HL-60 (cell line): ENCODE measurements at regions not wholly inside any gene's neighbourhood (a gene's known extent, or its start where the extent isn't known, plus 50 kb on each side); places are given as distances from the start of the nearest gene placed in this dataset.

Source experiments
- CTCF ChIP-seq: IDR thresholded peaks from one replicate; pipeline ENCODE4 v1.5.1; 2011; ENCODE audit warnings: low read length, control low read depth, inconsistent platforms; ENCODE audit not compliant: insufficient read depth
- GABPA ChIP-seq: IDR thresholded peaks from 2 replicates; pipeline ENCODE4 v1.6.1; 2012; ENCODE audit warnings: low read depth
- POLR2AphosphoS5 ChIP-seq: IDR thresholded peaks from 2 replicates; pipeline ENCODE4 v1.6.1; 2012; ENCODE audit warnings: low read depth
- REST ChIP-seq: IDR thresholded peaks from 2 replicates; pipeline ENCODE4 v1.6.1; 2012; ENCODE audit warnings: low read depth; ENCODE audit not compliant: insufficient replicate concordance
- SPI1 ChIP-seq: IDR thresholded peaks from 2 replicates; pipeline ENCODE4 v1.6.1; 2012; ENCODE audit warnings: low read depth, mild to moderate bottlenecking, borderline replicate concordance

GRCh38 chr3:6509576-6509975 lies 351.3 kb upstream of the GRM7 start:
- TF ChIP-seq REST, result no peak
- no peak for TF ChIP-seq CTCF
- no peak for TF ChIP-seq POLR2AphosphoS5
- TF ChIP-seq GABPA, result no peak
- TF ChIP-seq SPI1, result no peak
